ENCODE measurements at regions not wholly inside any gene's neighbourhood (a gene's known extent, or its start where the extent isn't known, plus 50 kb on each side); places are given as distances from the start of the nearest gene placed in this dataset.

DNA sequence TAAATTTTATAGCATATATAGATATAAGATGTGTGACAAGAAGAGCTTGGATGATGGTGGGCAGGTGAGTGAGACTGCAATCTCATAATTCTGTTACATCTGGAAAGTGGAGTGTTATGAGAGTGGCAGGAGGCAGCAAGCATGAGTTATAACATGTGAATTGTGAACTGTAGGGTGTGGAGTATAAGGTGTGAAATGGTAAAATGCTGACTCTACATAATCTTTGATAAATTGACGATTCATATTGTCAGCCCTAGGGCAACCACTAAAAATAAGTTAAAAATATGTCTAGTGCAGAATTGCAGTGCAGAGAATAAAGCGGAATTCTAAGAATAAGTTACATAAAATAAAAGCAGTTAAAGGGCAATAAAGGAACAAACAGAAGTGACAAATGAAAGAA lies 74.8 kb upstream of the AKR1E2 start:
- no peaks in the 10 kb centered on the region for H3K4me1 ChIP-seq (ENCODE audit: control insufficient read depth, extremely low read depth, insufficient read depth, low read length)
- FAIRE-seq (no peak), DNase-seq (ENCODE audit: low read depth, low spot score) (no peak)
- no peaks in the 10 kb centered on the region for H4K20me1 ChIP-seq (ENCODE audit: control insufficient read depth, extremely low read depth, insufficient read depth, low read length)
- no peak overlapping the region for H3K9ac ChIP-seq (ENCODE audit: control insufficient read depth, extremely low read depth, insufficient read depth, low read length)
- no peak overlapping the region for H2AFZ ChIP-seq (ENCODE audit: control insufficient read depth, low read length)
- H3K9me1 ChIP-seq (ENCODE audit: control insufficient read depth, extremely low read depth, insufficient read depth, low read length): no peaks in the 10 kb centered on the region
- no peak for TF ChIP-seq EZH2 (IDR thresholded peaks at IDR 0.05; ENCODE audit: low read length)
- TF ChIP-seq, protein P1, sequence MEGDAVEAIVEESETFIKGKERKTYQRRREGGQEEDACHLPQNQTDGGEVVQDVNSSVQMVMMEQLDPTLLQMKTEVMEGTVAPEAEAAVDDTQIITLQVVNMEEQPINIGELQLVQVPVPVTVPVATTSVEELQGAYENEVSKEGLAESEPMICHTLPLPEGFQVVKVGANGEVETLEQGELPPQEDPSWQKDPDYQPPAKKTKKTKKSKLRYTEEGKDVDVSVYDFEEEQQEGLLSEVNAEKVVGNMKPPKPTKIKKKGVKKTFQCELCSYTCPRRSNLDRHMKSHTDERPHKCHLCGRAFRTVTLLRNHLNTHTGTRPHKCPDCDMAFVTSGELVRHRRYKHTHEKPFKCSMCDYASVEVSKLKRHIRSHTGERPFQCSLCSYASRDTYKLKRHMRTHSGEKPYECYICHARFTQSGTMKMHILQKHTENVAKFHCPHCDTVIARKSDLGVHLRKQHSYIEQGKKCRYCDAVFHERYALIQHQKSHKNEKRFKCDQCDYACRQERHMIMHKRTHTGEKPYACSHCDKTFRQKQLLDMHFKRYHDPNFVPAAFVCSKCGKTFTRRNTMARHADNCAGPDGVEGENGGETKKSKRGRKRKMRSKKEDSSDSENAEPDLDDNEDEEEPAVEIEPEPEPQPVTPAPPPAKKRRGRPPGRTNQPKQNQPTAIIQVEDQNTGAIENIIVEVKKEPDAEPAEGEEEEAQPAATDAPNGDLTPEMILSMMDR (optimal IDR thresholded peaks at IDR 0.05 in 1 of 3, IDR thresholded peaks at IDR 0.05 in 1 of 3, conservative IDR thresholded peaks at IDR 0.05 in 1 of 3; ENCODE audit: extremely low read depth in 1 of 3, insufficient read depth in 2 of 3, low read length in 3 of 3): no peak
- dilution Hi-C loops (cut with MboI; ENCODE audit: extremely low pct_ligation_motif_present, low sequenced_read_pairs): no loop called here
- H3K9me3 ChIP-seq (ENCODE audit: control insufficient read depth, low read depth, low read length): no peaks in the 10 kb centered on the region
- H3K4me2 ChIP-seq (ENCODE audit: control insufficient read depth, extremely low read depth, insufficient read depth, low read depth, low read length): no peak overlapping the region
- H3K79me2 ChIP-seq (ENCODE audit: control insufficient read depth, insufficient read depth, low read length): no peaks in the 10 kb centered on the region
- no peaks in the 10 kb centered on the region for H3K27me3 ChIP-seq (ENCODE audit: control insufficient read depth, extremely low read depth, insufficient read depth, low read length)
- H3K27ac ChIP-seq (ENCODE audit: control insufficient read depth, insufficient read depth, low read length): no peak overlapping the region
- H3K4me3 ChIP-seq (ENCODE audit: control insufficient read depth in 2 of 3, extremely low read depth in 1 of 3, insufficient read depth in 2 of 3, low read depth in 1 of 3, low read length in 3 of 3): no peak overlapping the region
- no peaks in the 10 kb centered on the region for H3K36me3 ChIP-seq (ENCODE audit: control insufficient read depth in 2 of 2, extremely low read depth in 1 of 2, insufficient read depth in 2 of 2, low read length in 2 of 2)

DNA sequence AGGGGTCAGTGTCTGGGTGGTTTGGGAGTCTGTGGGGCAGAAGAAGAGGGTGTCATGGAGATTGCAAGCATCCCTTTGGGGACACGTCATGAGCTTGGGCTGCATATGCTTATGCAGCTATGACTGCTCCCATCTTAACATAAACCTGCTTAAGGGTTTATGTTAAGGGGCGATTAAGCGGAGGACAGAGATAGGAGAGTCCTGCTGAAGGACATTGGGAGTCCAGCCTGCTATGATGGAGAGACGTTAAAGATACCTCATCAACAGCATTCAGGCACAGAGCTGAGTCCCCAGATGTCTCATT lies 76.8 kb upstream of the AKR1E2 start:
- Histone ChIP-seq H3K27ac (ENCODE audit: control insufficient read depth, insufficient read depth, low read length) (no peak overlapping the region), H2AFZ (ENCODE audit: control insufficient read depth, low read length) (no peak overlapping the region), H3K9me3 (ENCODE audit: control insufficient read depth, low read depth, low read length) (no peaks in the 10 kb centered on the region), H3K27me3 (ENCODE audit: control insufficient read depth, extremely low read depth, insufficient read depth, low read length) (no peaks in the 10 kb centered on the region), H3K9ac (ENCODE audit: control insufficient read depth, extremely low read depth, insufficient read depth, low read length) (no peak overlapping the region), H3K36me3 (ENCODE audit: control insufficient read depth in 2 of 2, extremely low read depth in 1 of 2, insufficient read depth in 2 of 2, low read length in 2 of 2) (no peaks in the 10 kb centered on the region), H3K4me2 (ENCODE audit: control insufficient read depth, extremely low read depth, insufficient read depth, low read depth, low read length) (no peak overlapping the region), H3K4me1 (ENCODE audit: control insufficient read depth, extremely low read depth, insufficient read depth, low read length) (no peaks in the 10 kb centered on the region), H3K4me3 (ENCODE audit: control insufficient read depth in 2 of 3, extremely low read depth in 1 of 3, insufficient read depth in 2 of 3, low read depth in 1 of 3, low read length in 3 of 3) (no peak overlapping the region), H3K79me2 (ENCODE audit: control insufficient read depth, insufficient read depth, low read length) (no peaks in the 10 kb centered on the region), H4K20me1 (ENCODE audit: control insufficient read depth, extremely low read depth, insufficient read depth, low read length) (no peaks in the 10 kb centered on the region), H3K9me1 (ENCODE audit: control insufficient read depth, extremely low read depth, insufficient read depth, low read length) (no peaks in the 10 kb centered on the region)
- no peak for FAIRE-seq
- DNase-seq (ENCODE audit: low read depth, low spot score): no peak
- TF ChIP-seq EZH2 (IDR thresholded peaks at IDR 0.05; ENCODE audit: low read length): no peak
- TF ChIP-seq, protein P1 (optimal IDR thresholded peaks at IDR 0.05 in 1 of 3, IDR thresholded peaks at IDR 0.05 in 1 of 3, conservative IDR thresholded peaks at IDR 0.05 in 1 of 3; ENCODE audit: extremely low read depth in 1 of 3, insufficient read depth in 2 of 3, low read length in 3 of 3): no peak
- dilution Hi-C loops (cut with MboI; ENCODE audit: extremely low pct_ligation_motif_present, low sequenced_read_pairs): no loop called here

All from keratinocyte (primary cell).